GM19351 (cell line): ENCODE measurements at regions not wholly inside any gene's neighbourhood (a gene's known extent, or its start where the extent isn't known, plus 50 kb on each side); places are given as distances from the start of the nearest gene placed in this dataset.
A peak's percentile ranks its signal among the peaks of the same experiment; 100 is the strongest.

Experiments used
- ATAC-seq: cut with Tn5 transposase; IDR thresholded peaks from one replicate; pipeline ENCODE4 v1.9.1; 2021; ENCODE audit warnings: mild to moderate bottlenecking, moderate library complexity; ENCODE audit not compliant: unreplicated experiment

GRCh38 chr1:106178791-106179190 lies 877.7 kb upstream of the PRMT6 start:
- ATAC-seq: no peak

DNA sequence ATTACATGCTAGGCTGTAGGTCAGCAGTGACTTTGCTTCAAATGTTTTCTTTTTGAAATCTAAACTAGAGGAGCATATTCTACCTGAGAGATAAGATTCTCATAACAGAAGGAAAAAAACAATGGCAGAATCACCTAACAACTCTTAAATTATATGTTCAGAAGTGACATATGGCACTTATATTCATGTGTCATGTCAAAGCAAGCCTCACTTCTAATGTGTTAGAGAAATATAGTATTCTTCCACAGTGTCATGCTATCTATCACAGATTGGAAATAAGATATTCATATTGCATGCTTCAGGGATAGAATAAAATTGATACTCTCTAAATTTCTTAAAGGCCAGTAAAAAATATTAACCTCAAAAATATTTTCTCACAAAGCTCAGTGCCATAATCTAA lies 874.6 kb upstream of the PRMT6 start:
- ATAC-seq: no peak

GRCh38 chr1:106185089-106185488 lies 871.4 kb upstream of the PRMT6 start:
- no peak for ATAC-seq

DNA sequence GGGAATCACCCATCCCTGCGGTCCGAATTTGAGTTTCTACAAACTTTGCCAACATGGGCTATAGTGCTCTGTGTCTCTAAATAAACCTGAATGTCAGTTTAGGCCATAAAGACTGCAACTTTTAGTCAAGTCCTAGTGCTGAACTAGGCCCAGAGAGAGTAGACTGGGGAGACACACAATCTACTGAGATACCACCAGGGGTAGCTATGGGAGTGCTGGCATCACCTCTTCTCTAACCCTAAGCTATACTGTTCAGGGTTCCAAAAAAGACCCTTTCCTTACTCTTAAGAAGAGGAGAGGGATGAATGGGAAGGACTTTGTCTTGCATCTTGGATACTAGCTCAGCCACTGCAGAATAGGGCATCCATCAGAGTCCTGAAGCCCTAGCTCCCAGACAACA lies 866.7 kb upstream of the PRMT6 start:
- no peak for ATAC-seq

GRCh38 chr1:106194206-106194605 lies 862.3 kb upstream of the PRMT6 start:
- ATAC-seq: no peak

GRCh38 chr1:106200711-106201110 lies 855.8 kb upstream of the PRMT6 start:
- ATAC-seq: no peak

GRCh38 chr1:106207185-106207584 lies 849.3 kb upstream of the PRMT6 start:
- ATAC-seq: no peak

GRCh38 chr1:106217765-106218164 lies 838.7 kb upstream of the PRMT6 start:
- no peak for ATAC-seq

- ATAC-seq: no peak
Observed at GRCh38 chr1:106222403-106222802, 834.1 kb upstream of the PRMT6 start.

- no peak for ATAC-seq
Observed at GRCh38 chr1:106223213-106223612, 833.3 kb upstream of the PRMT6 start.

GRCh38 chr1:106224426-106224825 lies 832.0 kb upstream of the PRMT6 start:
- no peak for ATAC-seq

- ATAC-seq: no peak
Observed at GRCh38 chr1:106225403-106225802, 831.1 kb upstream of the PRMT6 start.

- no peak for ATAC-seq
Observed at GRCh38 chr1:106226550-106226949, 829.9 kb upstream of the PRMT6 start.

DNA sequence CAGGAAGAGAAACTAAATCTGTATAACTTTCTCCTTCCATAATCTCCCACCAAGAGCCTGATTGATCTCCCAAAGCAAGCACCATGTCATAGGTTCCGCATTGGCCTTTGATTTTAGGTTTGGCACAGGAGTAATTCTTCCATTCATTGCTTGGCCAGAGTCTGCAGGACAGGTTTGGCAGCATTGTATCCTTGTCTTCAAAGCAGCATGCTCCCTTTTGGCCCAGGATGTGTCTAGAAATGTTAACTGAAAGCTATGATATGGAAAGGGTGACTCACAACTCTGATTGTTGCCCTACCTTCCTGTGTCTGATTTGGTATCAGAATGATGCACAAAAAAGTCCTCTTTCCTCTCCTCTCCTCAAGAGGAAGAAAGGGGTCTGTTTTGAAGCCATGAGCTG lies 824.3 kb upstream of the PRMT6 start:
- ATAC-seq: no peak

DNA sequence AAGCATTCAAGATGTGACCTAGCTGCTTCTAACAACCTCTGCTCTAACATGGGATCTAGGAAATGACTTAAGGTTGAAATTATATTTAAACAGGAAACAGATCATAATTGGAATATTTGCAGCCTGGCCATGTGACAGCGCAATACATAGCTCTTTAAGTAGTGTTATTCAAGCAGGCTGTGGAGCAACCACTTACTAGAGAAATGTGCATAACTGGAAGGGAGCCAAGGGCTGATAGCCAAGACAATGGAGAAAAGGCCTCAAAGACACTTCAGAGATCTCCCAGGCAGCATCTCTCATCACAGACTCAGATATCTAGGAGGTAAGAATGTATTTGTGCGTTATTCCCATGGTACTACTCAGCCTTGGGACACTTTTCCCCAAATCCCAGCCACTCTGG lies 823.0 kb upstream of the PRMT6 start:
- ATAC-seq: no peak

DNA sequence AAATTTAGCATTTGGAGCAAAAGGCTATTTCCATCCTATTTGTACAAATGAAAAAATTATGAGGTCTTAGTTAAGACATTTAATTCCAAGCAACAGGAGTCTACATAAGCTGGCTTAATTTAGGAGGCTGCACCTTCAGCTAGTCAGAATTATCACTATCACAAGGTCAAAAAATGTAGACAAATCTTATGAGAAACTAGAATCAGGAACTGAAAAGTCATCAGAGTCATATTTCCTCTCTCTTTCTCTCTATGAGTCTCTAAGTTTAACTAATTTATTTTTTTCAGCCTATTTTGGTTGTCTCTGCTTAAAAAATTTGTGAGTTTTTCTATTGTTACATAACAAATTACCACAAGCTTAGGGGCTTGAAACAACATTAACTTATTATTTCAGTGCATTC lies 807.1 kb upstream of the PRMT6 start:
- ATAC-seq: peak; percentile 77

GRCh38 chr1:106249810-106250209 lies 806.7 kb upstream of the PRMT6 start:
- ATAC-seq: peak; percentile 31

DNA sequence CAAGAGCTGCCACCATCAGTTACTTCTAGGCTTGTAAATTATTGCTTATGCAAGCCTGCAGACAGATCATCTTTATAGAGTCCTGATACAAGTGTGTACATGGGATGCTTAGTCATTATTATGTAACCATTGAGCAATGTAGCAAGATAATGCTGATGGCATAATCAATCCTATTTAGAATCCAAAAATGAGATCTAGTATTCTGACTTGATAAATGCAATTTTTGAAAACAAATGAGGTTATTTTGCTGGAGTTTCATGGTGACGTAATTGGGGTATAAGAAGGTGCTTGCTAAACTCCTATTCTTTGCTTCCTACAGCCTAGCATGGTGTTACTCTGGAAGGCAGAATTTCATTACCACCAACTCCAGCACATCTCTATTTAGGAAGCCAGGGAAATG lies 801.7 kb upstream of the PRMT6 start:
- no peak for ATAC-seq

DNA sequence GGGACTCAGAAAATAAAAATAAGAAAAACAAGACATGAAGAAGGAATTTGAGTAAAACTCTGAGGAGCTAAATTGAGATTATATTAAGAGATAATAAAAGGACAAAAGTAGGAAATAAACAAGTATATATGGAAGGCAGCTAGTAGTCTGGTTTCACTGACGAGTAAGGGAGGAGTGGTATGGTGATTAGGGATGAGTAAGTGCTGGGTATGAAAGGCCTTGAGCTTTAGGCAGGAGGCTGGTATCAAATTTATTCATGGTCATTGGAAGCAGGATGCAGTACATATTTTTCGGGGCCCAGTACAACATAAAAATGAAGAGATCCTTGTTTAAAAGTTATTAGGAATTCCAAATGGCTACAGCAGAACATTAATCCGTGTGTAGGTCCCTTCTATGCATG lies 789.7 kb upstream of the PRMT6 start:
- ATAC-seq: no peak

DNA sequence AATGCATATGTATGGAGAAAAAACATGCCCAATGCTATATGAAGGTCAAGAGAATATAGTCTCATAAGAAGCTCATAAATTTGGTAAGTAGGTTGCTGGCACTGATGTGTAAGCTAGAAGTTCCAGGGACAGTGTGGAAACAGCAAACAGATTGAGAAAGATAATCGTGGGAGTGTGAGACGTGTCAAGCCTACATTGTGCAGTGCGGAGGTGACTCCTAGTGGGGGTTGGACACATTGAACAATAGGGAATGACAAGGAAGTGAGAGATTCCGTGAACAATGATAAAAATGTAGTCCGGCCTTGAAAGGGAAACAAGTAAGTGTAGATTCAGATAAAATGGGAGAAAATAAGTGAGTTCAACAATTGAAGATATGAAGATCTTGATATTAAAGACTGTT lies 788.4 kb upstream of the PRMT6 start:
- no peak for ATAC-seq

- no peak for ATAC-seq
Observed at GRCh38 chr1:106276871-106277270, 779.6 kb upstream of the PRMT6 start.

DNA sequence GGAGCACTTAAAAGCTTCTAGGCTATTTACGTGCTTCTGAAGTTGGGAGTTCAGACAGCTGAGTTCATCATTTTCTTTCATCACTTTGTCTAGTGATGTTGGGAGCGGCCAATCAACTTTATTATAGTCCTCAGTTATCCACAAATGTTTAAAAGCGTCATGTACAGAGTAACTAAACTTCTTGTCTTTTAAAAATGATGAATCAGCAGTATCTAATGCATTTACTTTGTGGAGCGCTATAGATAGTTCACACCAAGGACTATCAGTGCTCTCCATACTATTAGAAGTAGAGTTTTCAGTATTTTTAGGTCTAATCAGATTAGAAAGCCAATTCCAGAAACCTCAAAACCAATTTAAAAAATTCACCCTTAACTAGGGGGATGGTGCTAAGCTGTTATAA lies 778.7 kb upstream of the PRMT6 start:
- ATAC-seq: no peak

GRCh38 chr1:106278716-106279115 lies 777.8 kb upstream of the PRMT6 start:
- no peak for ATAC-seq
